H1 (cell line): ENCODE measurements at regions not wholly inside any gene's neighbourhood (a gene's known extent, or its start where the extent isn't known, plus 50 kb on each side); places are given as distances from the start of the nearest gene placed in this dataset.

Experiments
- CTCF ChIA-PET: fragments of 300-600 bp; sonication (Branson Sonifier 250); formaldehyde crosslinking; loops from one replicate; lab custom pipeline; 2021; ENCODE audit not compliant: partially characterized antibody; lab: Charles Lee
- POLR2A ChIA-PET: fragments of 300-600 bp; sonication (Branson Sonifier 250); formaldehyde crosslinking; loops from one replicate; lab custom pipeline; 2021; ENCODE audit warnings: inconsistent platforms; ENCODE audit not compliant: partially characterized antibody; lab: Charles Lee
- DNase-seq, 2 experiments: peaks; one replicate each; pipeline versions ENCODE4 v3.0.0 to v3.0.0-alpha.2; 2010 to 2022; ENCODE audit warnings: low spot score in 2 of 2, low read depth in 1 of 2, mixed read lengths in 1 of 2
- FAIRE-seq: peaks from 2 replicates; lab custom pipeline; 2011; peaks lifted over from hg19 to GRCh38; lab: Jason Lieb, UNC
- H2AFZ ChIP-seq: 2 replicates; pipeline ENCODE4 v1.8.1; 2012; ENCODE audit warnings: low read length, inconsistent platforms
- H2AK5ac ChIP-seq: 2 replicates; pipeline ENCODE4 v1.6.1; 2013; ENCODE audit warnings: low read depth, low read length
- H2BK120ac ChIP-seq: replicated peaks from 2 replicates; pipeline ENCODE3; 2013; ENCODE audit warnings: low read depth, low read length, inconsistent platforms
- H2BK12ac ChIP-seq: 2 replicates; pipeline ENCODE4 v1.6.1; 2013; ENCODE audit warnings: low read depth, low read length
- H2BK15ac ChIP-seq: 2 replicates; pipeline ENCODE4 v1.6.1; 2013; ENCODE audit warnings: low read length
- H2BK20ac ChIP-seq: 2 replicates; pipeline ENCODE4 v1.6.1; 2013; ENCODE audit warnings: low read length
- H2BK5ac ChIP-seq: 2 replicates; pipeline ENCODE4 v1.6.1; 2013; ENCODE audit warnings: low read depth, low read length
- H3K14ac ChIP-seq: 2 replicates; pipeline ENCODE4 v1.6.1; 2013; ENCODE audit warnings: inconsistent platforms; ENCODE audit not compliant: insufficient read length
- H3K18ac ChIP-seq: 2 replicates; pipeline ENCODE4 v1.6.1; 2013; ENCODE audit warnings: low read length; ENCODE audit errors: extremely low read depth
- H3K23ac ChIP-seq: 2 replicates; pipeline ENCODE4 v1.6.1; 2013; ENCODE audit warnings: inconsistent platforms; ENCODE audit not compliant: insufficient read length
- H3K23me2 ChIP-seq: 2 replicates; pipeline ENCODE4 v1.6.1; 2013; ENCODE audit warnings: low read depth, low read length
- H3K27ac ChIP-seq: 2 replicates; pipeline ENCODE4 v1.6.1; 2011; ENCODE audit warnings: low read depth, low read length, inconsistent platforms
- H3K27me3 ChIP-seq, 4 experiments: replicated peaks in 1 of 4; 1 replicate in 1 of 4; 2 replicates in 3 of 4; pipeline versions ENCODE4 v1.6.1 to v1.8.1; 2011 to 2013; ENCODE audit warnings: low read length in 3 of 4, mild to moderate bottlenecking in 3 of 4, inconsistent platforms in 2 of 4, mixed read lengths in 2 of 4, moderate library complexity in 1 of 4; ENCODE audit not compliant: control insufficient read depth in 3 of 4, insufficient read depth in 3 of 4; ENCODE audit errors: extremely low read depth in 1 of 4
- H3K36me3 ChIP-seq, 4 experiments: 2 replicates each; pipeline versions ENCODE4 v1.6.1 to v1.8.1; 2011 to 2013; ENCODE audit warnings: mild to moderate bottlenecking in 4 of 4, low read length in 3 of 4, moderate library complexity in 2 of 4, control low read depth in 1 of 4, inconsistent platforms in 1 of 4; ENCODE audit not compliant: insufficient read depth in 4 of 4, control insufficient read depth in 2 of 4
- H3K4ac ChIP-seq: replicated peaks from 2 replicates; pipeline ENCODE3; 2013; ENCODE audit warnings: low read length, low read depth, mixed read lengths, inconsistent platforms; ENCODE audit not compliant: insufficient read length
- H3K4me1 ChIP-seq, 4 experiments: replicated peaks in 1 of 4; 1 replicate in 1 of 4; 2 replicates in 3 of 4; pipeline versions ENCODE4 v1.6.1 to v1.8.1; 2011 to 2013; ENCODE audit warnings: low read length in 3 of 4, inconsistent platforms in 2 of 4, mixed read lengths in 1 of 4; ENCODE audit not compliant: insufficient read depth in 4 of 4, control insufficient read depth in 3 of 4
- H3K4me2 ChIP-seq, 2 experiments: 2 replicates each; pipeline versions ENCODE4 v1.6.1 to v1.8.1; 2011 to 2013; ENCODE audit warnings: low read depth in 2 of 2, low read length in 2 of 2, control low read depth in 1 of 2, inconsistent platforms in 1 of 2, mild to moderate bottlenecking in 1 of 2; ENCODE audit not compliant: insufficient read depth in 1 of 2
- H3K4me3 ChIP-seq, 4 experiments: fragments of 200-600, 300-600 bp in 1 of 4; sonication (generic), shearing (Covaris generic), sonication (Bioruptor Twin) in 1 of 4; 2 replicates each; pipeline versions ENCODE4 v1.5.1 to v1.8.1; 2011 to 2016; ENCODE audit warnings: low read length in 4 of 4, low read depth in 3 of 4, control low read depth in 2 of 4, inconsistent platforms in 2 of 4, mild to moderate bottlenecking in 2 of 4, mixed read lengths in 1 of 4, moderate library complexity in 1 of 4; ENCODE audit not compliant: insufficient read depth in 2 of 4; ENCODE audit errors: extremely low read depth in 1 of 4
- H3K56ac ChIP-seq: replicated peaks from 2 replicates; pipeline ENCODE3; 2013; ENCODE audit warnings: low read depth, mild to moderate bottlenecking, mixed read lengths, low read length, inconsistent platforms; ENCODE audit not compliant: insufficient read length
- H3K79me1 ChIP-seq: 2 replicates; pipeline ENCODE4 v1.6.1; 2013; ENCODE audit warnings: low read depth, low read length, control low read depth
- H3K79me2 ChIP-seq, 2 experiments: 2 replicates each; pipeline versions ENCODE4 v1.6.1 to v1.8.1; 2012 to 2013; ENCODE audit warnings: low read length in 2 of 2, mild to moderate bottlenecking in 2 of 2, inconsistent platforms in 1 of 2; ENCODE audit not compliant: insufficient read depth in 2 of 2, control insufficient read depth in 1 of 2
- H3K9ac ChIP-seq, 4 experiments: replicated peaks in 1 of 4; 1 replicate in 1 of 4; 2 replicates in 3 of 4; pipeline versions ENCODE4 v1.6.1 to v1.8.1; 2011 to 2013; ENCODE audit warnings: low read depth in 3 of 4, low read length in 3 of 4, control low read depth in 2 of 4, mild to moderate bottlenecking in 2 of 4, moderate library complexity in 2 of 4, inconsistent platforms in 1 of 4; ENCODE audit errors: extremely low read depth in 1 of 4
- H3K9me3 ChIP-seq, 2 experiments: 2 replicates each; pipeline versions ENCODE4 v1.6.1 to v1.8.1; 2012 to 2013; ENCODE audit warnings: mild to moderate bottlenecking in 2 of 2, moderate library complexity in 2 of 2, control low read depth in 1 of 2, inconsistent platforms in 1 of 2, low read depth in 1 of 2, low read length in 1 of 2, mixed read lengths in 1 of 2; ENCODE audit not compliant: insufficient read depth in 2 of 2
- H4K20me1 ChIP-seq, 2 experiments: replicated peaks in 1 of 2; 2 replicates each; pipeline versions ENCODE3 to v1.8.1; 2011 to 2013; ENCODE audit warnings: inconsistent platforms in 2 of 2, low read length in 2 of 2, mild to moderate bottlenecking in 1 of 2; ENCODE audit not compliant: insufficient read depth in 2 of 2, control insufficient read depth in 1 of 2
- H4K5ac ChIP-seq: 2 replicates; pipeline ENCODE4 v1.6.1; 2013; ENCODE audit warnings: low read length, low read depth, mixed read lengths, inconsistent platforms; ENCODE audit not compliant: insufficient read length
- H4K8ac ChIP-seq: 2 replicates; pipeline ENCODE4 v1.8.0; 2013; ENCODE audit warnings: mild to moderate bottlenecking, moderate library complexity, low read length, inconsistent platforms; ENCODE audit not compliant: insufficient read depth; ENCODE audit errors: extremely low read depth
- H4K91ac ChIP-seq: replicated peaks from 2 replicates; pipeline ENCODE3; 2013; ENCODE audit warnings: low read length, mixed read lengths, inconsistent platforms; ENCODE audit not compliant: insufficient read length
- CTBP2 ChIP-seq: IDR thresholded peaks from 2 replicates; pipeline ENCODE4 v1.7.0; 2011; ENCODE audit warnings: borderline replicate concordance, mild to moderate bottlenecking, moderate library complexity, mixed read lengths, low read length; ENCODE audit not compliant: insufficient read depth, insufficient read length
- CTCF ChIP-seq, 3 experiments: IDR thresholded peaks; 1 replicate in 2 of 3; 2 replicates in 1 of 3; pipeline versions ENCODE4 v1.5.1 to v1.6.1; 2011; ENCODE audit warnings: low read length in 3 of 3, mild to moderate bottlenecking in 3 of 3, inconsistent platforms in 2 of 3, low read depth in 1 of 3, moderate library complexity in 1 of 3; ENCODE audit not compliant: insufficient read depth in 1 of 3; ENCODE audit errors: control extremely low read depth in 1 of 3
- KDM1A ChIP-seq: fragments of 200-600, 300-600 bp; sonication (generic); IDR thresholded peaks from 2 replicates; pipeline ENCODE4 v1.7.1; 2016; ENCODE audit warnings: mild to moderate bottlenecking, low read length, borderline replicate concordance
- RAD21 ChIP-seq, 2 experiments: IDR thresholded peaks in 1 of 2; conservative IDR thresholded peaks in 1 of 2; 2 replicates each; pipeline ENCODE4 v1.6.1; 2011; ENCODE audit warnings: low read depth in 2 of 2, low read length in 2 of 2, improper control_type of control experiment in 1 of 2, inconsistent platforms in 1 of 2, mild to moderate bottlenecking in 1 of 2, moderate library complexity in 1 of 2
- SIN3A ChIP-seq, 2 experiments: IDR thresholded peaks in 1 of 2; conservative IDR thresholded peaks in 1 of 2; 2 replicates each; pipeline ENCODE4 v1.6.1; 2011 to 2012; ENCODE audit warnings: low read length in 2 of 2, improper control_type of control experiment in 1 of 2, low read depth in 1 of 2, mild to moderate bottlenecking in 1 of 2
- SIX5 ChIP-seq: IDR thresholded peaks from 2 replicates; pipeline ENCODE4 v1.6.1; 2011; ENCODE audit warnings: mild to moderate bottlenecking, low read depth, low read length
- SP2 ChIP-seq: IDR thresholded peaks from 2 replicates; pipeline ENCODE4 v1.6.1; 2012; ENCODE audit warnings: mild to moderate bottlenecking, low read length, inconsistent platforms
- TAF7 ChIP-seq: optimal IDR thresholded peaks from 2 replicates; pipeline ENCODE3; 2011; ENCODE audit warnings: low read depth, mild to moderate bottlenecking, inconsistent platforms, low read length, moderate library complexity, borderline replicate concordance
- TBP ChIP-seq: IDR thresholded peaks from 2 replicates; pipeline ENCODE4 v1.6.1; 2011; ENCODE audit warnings: low read depth, low read length, improper control_type of control experiment
- TCF12 ChIP-seq: IDR thresholded peaks from 2 replicates; pipeline ENCODE4 v1.6.1; 2011; ENCODE audit warnings: low read depth, mild to moderate bottlenecking, low read length
- USF2 ChIP-seq: IDR thresholded peaks from 2 replicates; pipeline ENCODE4 v1.6.1; 2011; ENCODE audit warnings: low read length, improper control_type of control experiment
- WGBS, 2 experiments: shearing (Covaris generic) in 1 of 2; methylation state at CpG; one replicate each; pipeline versions ENCODE4 v1.1.6 to v1.1.7; 2013 to 2015; ENCODE audit warnings: low lambda C conversion rate in 2 of 2, mixed read lengths in 2 of 2, inconsistent platforms in 1 of 2, low coverage in 1 of 2, missing lambda C conversion rate in 1 of 2; ENCODE audit not compliant: insufficient replicate concordance in 2 of 2, insufficient coverage in 1 of 2, insufficient read length in 1 of 2; ENCODE audit errors: extremely low coverage in 1 of 2, missing lambda C conversion rate in 1 of 2; 5-methylcytosine and 5-hydroxymethylcytosine counted together

- Histone ChIP-seq H3K27ac (no peak overlapping the region), H3K36me3 (no peaks in the 10 kb centered on the region), H2BK120ac (no peak overlapping the region), H4K5ac (no peak overlapping the region), H2AFZ (no peak overlapping the region), H3K18ac (no peak overlapping the region), H3K56ac (no peak overlapping the region), H3K27me3 (no peaks in the 10 kb centered on the region), H3K4me2 (no peak overlapping the region), H2BK15ac (no peak overlapping the region), H3K14ac (no peak overlapping the region), H4K91ac (no peak overlapping the region), H3K4ac (no peak overlapping the region), H3K23me2 (no peaks in the 10 kb centered on the region), H4K8ac (no peak overlapping the region), H3K4me1 (no peaks in the 10 kb centered on the region), H3K4me3 (no peak overlapping the region), H4K20me1 (no peaks in the 10 kb centered on the region), H3K9ac (no peak overlapping the region), H2BK20ac (no peak overlapping the region), H3K79me1 (no peaks in the 10 kb centered on the region), H2AK5ac (no peak overlapping the region), H3K79me2 (no peaks in the 10 kb centered on the region), H3K9me3 (no peaks in the 10 kb centered on the region), H2BK5ac (no peak overlapping the region), H3K23ac (no peak overlapping the region), H2BK12ac (no peak overlapping the region)
- WGBS, 2 experiments = 93% methylated on average over 3 of the region's 3 CpGs; no CpG with 5 or more reads in 1 of the 2 experiments
- POLR2A ChIA-PET = no interaction called here
- DNase-seq (no peak), FAIRE-seq (no peak)
- CTCF ChIA-PET = no interaction called here
- TF ChIP-seq SIX5 = no peak
- no peak for TF ChIP-seq TBP
- TF ChIP-seq SIN3A (conservative IDR thresholded peaks at IDR 0.05 in 1 of 2, IDR thresholded peaks at IDR 0.05 in 1 of 2; ENCODE audit: low read depth in 1 of 2, low read length in 2 of 2) = no peak
- no peak for TF ChIP-seq KDM1A
- no peak for TF ChIP-seq CTCF (IDR thresholded peaks at IDR 0.05; ENCODE audit: control extremely low read depth in 1 of 3, insufficient read depth in 1 of 3, low read depth in 1 of 3, low read length in 3 of 3)
- TF ChIP-seq RAD21 (IDR thresholded peaks at IDR 0.05 in 1 of 2, conservative IDR thresholded peaks at IDR 0.05 in 1 of 2; ENCODE audit: low read depth in 2 of 2, low read length in 2 of 2) = no peak
- no peak for TF ChIP-seq USF2
- TF ChIP-seq TCF12 = no peak
- TF ChIP-seq TAF7 = no peak
- no peak for TF ChIP-seq SP2
- no peak for TF ChIP-seq CTBP2
Observed at GRCh38 chr1:208844158-208844557, 600.0 kb upstream of the PLXNA2 start.
